Left lobe of liver (tissue), 2 donors: ENCODE measurements at regions not wholly inside any gene's neighbourhood (a gene's known extent, or its start where the extent isn't known, plus 50 kb on each side); places are given as distances from the start of the nearest gene placed in this dataset.
A peak's percentile ranks its signal among the peaks of the same experiment; 100 is the strongest.
"Not testable (repeated sequence)": the region's sequence is repeated elsewhere in the genome, so short reads cannot be mapped to it uniquely, and the experiment has no call there.

Experiments
- ATAC-seq: fragments of 200-7000 bp; cut with Tn5 transposase; one replicate; pipeline ENCODE4 v1.9.1; 2020; ENCODE audit warnings: mild to moderate bottlenecking, moderate library complexity
- DNase-seq: peaks from one replicate; pipeline ENCODE4 v3.0.0-alpha.2; 2020; ENCODE audit warnings: low spot score
- donor health status: DM: no; HTN: no; CAD: no; lungs with moderate emphysema.
- donor health status: DM: no; HTN: yes; CAD: no.

GRCh38 chr3:152149832-152150231, 118.9 kb upstream of the MBNL1 start:
- no peak for DNase-seq

GRCh38 chr3:152151216-152151876, 117.4 kb upstream of the MBNL1 start:
- DNase-seq: no peak
- ATAC-seq: no peak

More at GRCh38 chr3:152149832-152150231, 118.9 kb upstream of the MBNL1 start:
- no peak for ATAC-seq

GRCh38 chr3:152151877-152152765, 116.6 kb upstream of the MBNL1 start:
- DNase-seq, ATAC-seq: not testable (repeated sequence)

GRCh38 chr3:152153115-152153514, 115.6 kb upstream of the MBNL1 start:
- not testable (repeated sequence) for DNase-seq, ATAC-seq

- ATAC-seq: no peak
- no peak for DNase-seq
These were observed 113.3 kb upstream of the MBNL1 start for GRCh38 chr3:152155246-152156020.

- DNase-seq (no peak), ATAC-seq (no peak)
These were observed 111.8 kb upstream of the MBNL1 start for GRCh38 chr3:152156880-152157279.

- DNase-seq (no peak), ATAC-seq (no peak)
These were observed 111.4 kb upstream of the MBNL1 start for GRCh38 chr3:152157337-152157736.

- DNase-seq: no peak
- ATAC-seq: no peak
These were observed 109.4 kb upstream of the MBNL1 start for GRCh38 chr3:152159328-152159727.

GRCh38 chr3:152160350-152161011, 108.2 kb upstream of the MBNL1 start:
- ATAC-seq: no peak

GRCh38 chr3:152172460-152172859, 96.3 kb upstream of the MBNL1 start:
- no peak for DNase-seq
- ATAC-seq: no peak

More at GRCh38 chr3:152160350-152161011, 108.2 kb upstream of the MBNL1 start:
- no peak for DNase-seq

GRCh38 chr3:152173627-152174026, 95.1 kb upstream of the MBNL1 start:
- DNase-seq: no peak
- ATAC-seq: no peak

- no peak for DNase-seq
- no peak for ATAC-seq
These were observed 93.7 kb upstream of the MBNL1 start for GRCh38 chr3:152174876-152175527.

- DNase-seq: no peak
- ATAC-seq: no peak
These were observed 93.2 kb upstream of the MBNL1 start for GRCh38 chr3:152175528-152175889.

GRCh38 chr3:152176241-152176640, 92.5 kb upstream of the MBNL1 start:
- ATAC-seq (no peak), DNase-seq (no peak)

GRCh38 chr3:152176998-152177397, 91.7 kb upstream of the MBNL1 start:
- DNase-seq: no peak

GRCh38 chr3:152177757-152178156, 91.0 kb upstream of the MBNL1 start:
- DNase-seq (no peak), ATAC-seq (no peak)

More at GRCh38 chr3:152176998-152177397, 91.7 kb upstream of the MBNL1 start:
- no peak for ATAC-seq

GRCh38 chr3:152183473-152183872, 85.3 kb upstream of the MBNL1 start:
- ATAC-seq (peak; percentile 56), DNase-seq (no peak)

- ATAC-seq (no peak), DNase-seq (no peak)
These were observed 83.6 kb upstream of the MBNL1 start for GRCh38 chr3:152184971-152185686.

- no peak for DNase-seq
- no peak for ATAC-seq
These were observed 82.7 kb upstream of the MBNL1 start for GRCh38 chr3:152185891-152186630.
